HG02610 (cell line): ENCODE measurements at regions not wholly inside any gene's neighbourhood (a gene's known extent, or its start where the extent isn't known, plus 50 kb on each side); places are given as distances from the start of the nearest gene placed in this dataset.

Experiments used
- ATAC-seq: cut with Tn5 transposase; IDR thresholded peaks from one replicate; pipeline ENCODE4 v1.9.1; 2021; ENCODE audit warnings: mild to moderate bottlenecking, moderate library complexity; ENCODE audit not compliant: unreplicated experiment

DNA sequence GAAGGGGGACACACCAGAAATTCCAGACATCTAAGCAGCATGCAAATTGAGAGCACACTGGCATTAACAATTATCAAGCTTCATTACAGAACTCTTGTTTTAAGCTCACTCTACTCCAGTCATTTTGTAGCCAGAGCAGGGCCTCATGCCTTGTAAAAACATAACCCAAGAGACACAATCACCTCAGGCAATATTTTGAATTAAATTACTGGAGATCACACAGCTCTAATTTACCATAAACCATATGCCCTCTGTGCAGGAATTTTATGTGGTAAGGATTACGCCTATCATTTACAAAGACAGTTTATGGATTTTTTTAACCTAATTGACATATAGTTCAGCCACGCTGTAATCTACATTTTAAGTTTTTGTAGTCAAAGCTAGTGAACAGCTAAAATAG, 414.1 kb upstream of the DDI1 start:
- ATAC-seq = no peak

DNA sequence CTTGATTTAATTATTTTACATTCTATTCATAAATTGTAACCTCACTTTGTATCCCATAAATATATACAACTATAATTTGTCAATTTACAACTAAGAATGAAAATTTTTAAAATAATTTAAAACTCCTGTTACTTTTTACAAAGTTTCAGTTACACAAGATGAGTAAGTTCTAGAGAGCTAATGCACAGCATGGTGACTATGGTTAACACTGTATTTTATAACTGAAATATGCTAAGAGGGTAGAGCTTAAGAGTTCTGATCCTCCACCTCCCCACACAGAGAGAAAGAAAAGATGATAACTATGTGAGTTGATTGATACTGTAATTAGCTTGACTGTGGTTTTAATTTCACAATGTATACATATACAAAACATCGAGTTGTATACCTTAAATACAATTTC, 412.5 kb upstream of the DDI1 start:
- ATAC-seq = peak; percentile 69

DNA sequence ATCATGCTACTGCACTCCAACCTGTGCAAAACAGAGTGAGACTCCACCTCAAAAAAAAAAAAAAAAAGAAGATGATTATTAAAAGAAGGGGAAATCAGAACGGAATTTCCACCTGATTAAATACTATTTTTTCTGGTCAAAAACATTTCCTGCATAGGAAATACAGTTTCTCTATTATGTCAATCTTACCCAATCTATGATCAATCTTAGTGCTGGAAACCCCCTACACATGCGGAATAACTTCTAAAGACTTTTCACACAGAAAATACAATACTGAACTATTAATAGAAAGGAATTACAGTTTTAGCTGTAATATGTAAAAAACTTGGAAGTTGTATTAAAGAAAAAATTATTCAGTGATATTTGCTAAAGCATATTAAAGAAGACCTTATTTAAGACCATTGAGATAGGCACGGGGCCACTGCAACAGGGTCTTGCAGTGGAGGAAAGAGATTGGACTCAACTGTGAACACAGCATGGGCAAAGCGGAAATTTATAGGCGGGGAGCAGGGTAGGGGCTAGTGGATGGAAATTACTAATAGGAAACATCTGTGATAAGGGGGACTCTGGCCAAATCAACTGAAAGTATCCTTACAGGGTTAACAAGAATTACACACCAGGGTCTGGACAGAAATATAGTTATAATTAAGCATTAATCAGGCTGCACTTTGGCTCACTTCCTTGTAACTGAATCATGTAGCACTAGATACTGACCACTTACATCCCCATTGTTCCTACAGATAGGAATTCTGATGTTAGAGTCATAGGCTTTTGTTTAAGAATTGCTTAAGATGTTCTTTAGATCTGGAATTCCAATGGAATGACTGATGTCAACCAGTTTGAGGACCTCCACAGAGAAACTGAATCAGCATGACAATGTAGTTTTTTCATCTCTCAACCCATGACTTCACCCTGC, 411.5 kb upstream of the DDI1 start:
- ATAC-seq = no peak

DNA sequence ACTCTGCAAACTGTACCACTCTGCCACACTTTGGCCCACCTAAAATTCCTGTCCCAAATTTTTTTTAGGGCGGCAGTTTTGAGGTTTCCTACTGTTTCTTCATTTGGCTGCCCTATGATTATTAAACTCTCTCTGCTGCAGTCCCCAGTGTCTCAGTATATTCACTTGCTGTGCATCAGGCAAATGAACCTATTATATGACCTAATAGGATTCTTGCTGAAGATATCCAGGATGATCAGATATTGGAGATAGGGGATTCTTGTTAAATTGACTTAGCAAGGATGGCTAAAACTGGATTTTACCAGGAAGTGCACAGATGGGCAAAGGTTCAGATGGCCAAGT, 410.8 kb upstream of the DDI1 start:
- no peak for ATAC-seq

DNA sequence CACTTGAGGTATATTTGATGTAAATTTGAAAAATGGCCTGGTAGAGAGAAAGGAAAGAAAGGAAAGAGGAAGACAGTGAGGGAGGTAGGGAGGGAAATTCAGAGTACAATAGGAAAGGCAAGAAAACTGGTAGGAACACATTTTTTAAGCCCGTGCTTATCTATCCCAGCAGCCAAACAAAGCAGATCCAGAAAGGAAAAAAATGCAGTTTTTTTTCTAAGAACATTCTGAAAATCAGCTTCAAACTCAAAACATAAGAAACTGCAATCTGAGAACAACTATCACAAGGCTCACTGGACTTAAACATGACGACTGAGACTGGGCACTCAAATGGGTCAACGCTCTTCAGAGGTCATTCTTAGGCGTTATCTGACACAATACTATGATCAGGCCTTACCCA, 408.3 kb upstream of the DDI1 start:
- ATAC-seq = no peak

DNA sequence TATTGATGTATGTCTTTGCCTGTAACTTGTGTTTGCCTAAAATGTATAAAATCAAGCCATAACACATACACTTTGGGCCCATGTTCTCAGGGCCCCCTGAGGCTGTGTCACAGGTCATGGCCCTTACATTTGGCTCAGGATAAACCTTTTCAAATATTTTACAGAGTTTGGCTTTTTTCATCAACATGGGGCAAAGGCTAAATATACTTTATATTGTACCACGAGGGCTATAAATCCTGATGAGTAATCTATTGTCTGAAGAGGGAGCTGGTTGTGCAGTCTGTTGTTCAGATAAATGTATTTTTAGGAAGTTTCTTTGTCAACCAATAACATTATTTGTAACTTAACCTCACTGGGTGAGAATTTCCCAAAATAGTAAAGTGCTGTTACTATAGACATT, 404.6 kb upstream of the DDI1 start:
- no peak for ATAC-seq

DNA sequence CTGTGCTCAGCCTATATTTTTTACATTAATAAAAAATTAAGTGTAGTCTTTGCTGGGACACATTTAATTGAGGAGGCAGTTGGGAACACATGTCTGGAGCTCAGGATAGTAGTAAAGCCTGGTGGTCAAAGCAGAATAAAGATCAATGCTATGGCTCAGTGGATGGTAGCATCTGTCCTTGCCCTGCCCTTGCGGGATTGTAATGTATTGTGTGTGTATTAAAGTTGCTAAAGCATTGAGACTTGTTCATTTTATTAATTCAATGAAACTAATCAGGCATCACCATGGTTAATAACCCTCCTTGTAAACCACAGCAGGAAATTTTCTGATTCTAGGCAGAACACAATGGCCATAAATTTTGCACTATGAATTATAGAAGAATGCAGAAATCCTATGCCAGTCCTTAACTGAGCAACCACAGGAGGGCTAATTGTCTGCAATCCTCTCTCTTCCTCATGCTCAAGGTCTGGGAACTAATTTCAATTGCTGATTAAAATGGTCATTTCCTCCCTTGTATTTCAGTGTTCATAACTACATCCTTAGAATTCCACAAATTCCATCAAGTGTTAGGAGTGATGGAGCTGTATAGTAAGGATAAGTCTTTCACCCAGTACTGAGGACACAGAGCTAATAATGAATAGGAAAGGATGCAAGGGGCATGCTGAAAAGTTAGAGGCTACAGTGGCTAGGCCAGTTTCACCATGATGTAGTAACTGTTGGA, 403.2 kb upstream of the DDI1 start:
- ATAC-seq = no peak

DNA sequence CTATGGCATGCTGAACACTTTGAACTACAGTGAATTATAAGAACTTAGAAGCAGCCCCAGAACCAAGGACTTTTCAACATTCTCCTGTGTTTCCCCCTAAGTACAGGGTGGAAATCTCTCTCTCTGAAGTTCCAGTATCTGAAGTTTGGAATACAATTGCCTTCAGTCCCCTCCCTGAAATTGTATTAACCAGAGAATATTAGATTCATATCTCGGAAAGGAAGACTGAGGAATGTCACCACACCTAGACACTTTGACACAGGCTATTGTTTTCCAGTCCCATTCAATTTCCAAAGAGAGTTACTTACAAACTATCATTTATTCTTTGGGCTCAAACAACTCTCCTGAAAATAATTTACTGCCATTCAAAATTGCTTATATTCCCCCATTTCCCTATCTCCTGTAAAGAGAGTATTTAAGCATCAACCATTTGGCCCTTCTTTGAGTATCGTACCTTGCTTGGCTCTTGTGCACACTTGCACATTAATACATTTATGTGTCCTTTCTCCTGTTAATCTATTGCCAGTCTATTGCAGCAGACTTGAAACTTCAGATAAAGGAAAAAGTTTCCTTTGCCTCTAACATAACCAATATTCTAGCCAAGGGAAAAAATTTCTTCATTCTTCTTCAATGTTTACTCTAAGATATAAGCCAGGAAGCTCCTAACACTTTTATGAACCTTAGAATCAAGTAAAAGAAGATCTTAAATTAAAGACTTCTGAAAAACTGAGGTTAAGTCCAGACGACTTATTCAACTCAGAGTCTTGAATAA, 402.4 kb upstream of the DDI1 start:
- no peak for ATAC-seq

DNA sequence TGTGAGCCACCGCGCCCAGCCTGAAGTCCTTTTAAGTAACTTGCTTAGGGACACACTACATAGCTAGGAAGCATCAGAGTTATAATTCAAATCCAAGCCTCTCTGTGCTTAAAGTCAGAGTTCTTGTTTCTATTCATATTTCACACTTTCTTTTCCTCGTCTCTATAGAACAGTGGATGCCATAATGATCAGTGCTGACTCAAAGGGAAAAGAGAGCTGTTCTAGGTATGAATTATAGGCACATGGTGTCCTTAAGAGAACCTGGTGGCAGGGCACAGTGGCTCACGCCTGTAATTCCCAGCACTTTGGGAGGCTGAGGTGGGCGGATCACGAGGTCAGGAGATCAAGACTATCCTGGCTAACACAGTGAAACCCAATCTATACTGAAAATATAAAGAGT, 400.2 kb upstream of the DDI1 start:
- ATAC-seq = no peak

DNA sequence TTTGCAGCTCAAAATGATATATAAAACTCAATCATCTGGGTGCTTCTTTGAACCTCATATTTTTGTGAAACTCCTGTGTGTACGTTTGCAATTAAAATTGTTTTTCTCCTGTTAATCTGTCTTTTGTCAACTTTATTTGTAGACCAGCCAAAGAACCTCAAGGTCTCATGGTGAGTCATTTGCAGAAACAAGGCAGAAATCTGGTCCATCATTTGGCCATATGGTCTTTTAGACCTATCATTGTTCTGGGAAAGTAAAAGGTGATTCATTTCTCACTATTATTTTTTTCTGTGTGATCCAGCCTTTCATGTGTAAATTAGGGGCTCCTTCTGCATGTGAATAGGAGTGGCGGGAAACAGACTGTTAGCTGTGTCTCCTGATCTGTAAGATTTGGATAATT, 399.1 kb upstream of the DDI1 start:
- ATAC-seq = no peak

DNA sequence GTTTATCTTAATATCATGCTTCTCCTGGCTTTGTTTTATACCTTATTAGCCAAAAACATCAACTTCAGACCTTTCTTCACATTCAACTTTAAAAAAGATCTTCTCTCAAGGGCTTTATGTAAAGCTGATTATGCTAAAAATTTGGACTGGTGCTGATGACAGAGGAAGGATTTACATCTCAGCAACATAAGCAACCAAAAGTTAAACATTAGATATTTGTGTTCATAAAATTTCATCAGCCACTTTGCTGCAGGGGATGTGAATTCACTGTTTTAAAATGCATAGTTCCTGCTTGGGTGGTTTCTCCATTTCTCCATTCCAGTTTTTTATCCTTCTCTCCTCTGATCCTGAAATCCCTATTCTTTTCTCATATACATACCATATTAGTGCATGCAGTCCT, 398.6 kb upstream of the DDI1 start:
- ATAC-seq = no peak

DNA sequence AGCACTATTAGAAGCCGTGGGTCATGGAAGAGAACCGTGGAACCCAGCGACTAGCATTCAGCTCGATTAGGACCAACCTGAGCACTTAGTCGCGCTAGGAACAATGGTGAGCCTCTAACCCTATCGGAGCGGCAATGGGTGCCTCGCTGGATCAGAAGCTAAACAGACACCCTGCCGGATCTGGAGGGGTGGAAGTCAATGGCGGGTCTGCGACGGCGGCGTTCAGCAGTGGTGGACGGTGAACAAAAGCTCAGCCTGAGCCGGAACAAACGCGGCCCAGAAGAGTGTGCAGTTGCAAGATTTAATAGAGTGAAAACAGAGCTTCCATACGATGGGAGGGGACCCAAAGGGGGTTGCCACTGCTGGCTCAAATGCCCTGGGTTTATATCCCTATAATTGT, 391.8 kb upstream of the DDI1 start:
- no peak for ATAC-seq

DNA sequence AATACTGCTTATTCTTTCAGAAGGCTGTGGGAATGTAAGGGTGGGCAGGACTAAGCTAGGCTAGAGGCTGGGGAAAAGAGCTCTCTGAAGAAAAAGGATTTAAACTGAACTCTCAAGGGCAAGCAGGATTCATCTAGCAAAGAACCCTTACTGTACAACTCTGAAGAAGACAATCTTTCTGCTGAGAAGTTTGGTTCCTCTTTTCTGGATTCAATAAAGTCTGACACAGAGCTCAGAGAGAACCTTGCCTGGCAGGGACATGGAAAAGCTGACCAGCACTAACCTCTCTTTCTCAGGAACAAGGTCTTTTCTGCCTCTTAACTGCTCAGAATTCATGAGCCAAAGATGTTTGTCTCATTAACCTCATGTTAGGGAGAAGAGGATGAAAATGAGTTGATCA, 388.4 kb upstream of the DDI1 start:
- ATAC-seq = no peak

DNA sequence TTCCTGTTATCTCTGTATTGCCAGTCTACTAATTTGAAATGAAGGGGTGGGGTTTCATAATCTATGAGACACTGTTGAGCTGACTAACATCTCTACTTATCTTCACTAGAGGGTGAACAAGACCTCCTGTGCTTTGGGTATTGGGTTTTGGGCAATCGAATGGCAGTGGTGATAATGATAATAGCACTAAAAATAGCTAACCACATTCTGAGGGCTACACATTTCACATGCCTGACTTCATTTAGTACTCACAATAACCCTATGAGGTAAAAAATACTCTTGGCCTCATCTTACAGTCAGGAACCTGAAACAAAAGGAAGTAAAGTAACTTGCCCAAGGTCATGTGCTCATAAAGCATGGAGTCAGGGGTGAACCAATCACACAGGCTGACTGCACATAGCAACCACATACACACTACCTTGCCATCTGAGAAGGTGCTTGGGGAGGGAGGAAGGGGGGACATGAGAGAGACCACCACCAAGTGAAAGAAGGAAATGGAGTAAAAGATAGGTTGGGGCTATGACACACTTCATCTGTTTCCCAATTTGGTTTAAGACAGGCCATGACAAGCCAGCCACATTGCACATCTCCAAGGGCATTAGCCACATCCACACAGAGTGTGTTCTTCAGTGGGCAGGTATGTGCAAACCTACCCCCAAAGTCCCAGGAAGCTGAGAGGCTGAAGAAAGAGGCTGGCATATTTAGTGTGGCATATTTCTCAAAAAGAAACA, 387.6 kb upstream of the DDI1 start:
- ATAC-seq = peak; percentile 59

DNA sequence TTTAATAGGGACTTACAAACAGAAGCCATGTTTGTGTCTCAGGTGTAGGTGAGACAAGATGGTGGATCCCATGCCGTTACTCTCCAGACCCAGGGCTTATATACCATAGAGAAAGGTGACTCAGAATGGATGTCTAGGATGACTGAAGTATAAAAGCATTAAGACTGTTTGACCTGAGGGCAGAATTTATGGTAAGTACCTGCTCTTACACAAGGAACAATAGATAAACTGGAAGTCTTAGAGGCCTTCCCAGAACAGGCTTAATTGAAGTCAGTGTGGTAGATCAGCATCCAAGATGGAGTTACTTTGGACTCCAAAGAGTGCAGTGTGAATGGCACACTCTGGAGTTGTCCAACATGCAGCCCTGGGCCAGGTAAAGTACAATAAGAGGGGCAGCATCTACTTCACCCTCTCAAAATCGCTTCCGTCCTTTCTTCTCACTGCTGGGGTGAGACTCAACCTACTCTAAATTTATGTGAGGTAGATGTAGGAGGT, 387.0 kb upstream of the DDI1 start:
- no peak for ATAC-seq

DNA sequence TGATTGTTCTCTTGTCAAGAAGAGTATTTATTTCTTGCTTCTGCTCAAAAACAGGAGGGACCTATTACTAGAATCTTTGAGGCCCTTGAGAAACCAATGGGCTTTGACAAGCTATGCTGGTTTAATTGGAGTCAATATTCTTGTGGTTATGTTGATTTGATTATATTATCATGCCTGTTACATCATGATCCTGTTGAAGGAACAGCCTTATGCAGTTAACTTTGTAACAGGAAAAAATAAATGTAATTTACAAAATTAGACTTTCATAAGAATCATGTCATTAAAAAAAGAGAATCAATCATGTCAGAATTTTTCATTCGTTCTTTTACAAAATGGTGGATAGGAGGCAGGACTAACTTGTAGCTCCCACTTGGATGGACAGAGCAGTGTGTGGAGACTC, 386.1 kb upstream of the DDI1 start:
- no peak for ATAC-seq

DNA sequence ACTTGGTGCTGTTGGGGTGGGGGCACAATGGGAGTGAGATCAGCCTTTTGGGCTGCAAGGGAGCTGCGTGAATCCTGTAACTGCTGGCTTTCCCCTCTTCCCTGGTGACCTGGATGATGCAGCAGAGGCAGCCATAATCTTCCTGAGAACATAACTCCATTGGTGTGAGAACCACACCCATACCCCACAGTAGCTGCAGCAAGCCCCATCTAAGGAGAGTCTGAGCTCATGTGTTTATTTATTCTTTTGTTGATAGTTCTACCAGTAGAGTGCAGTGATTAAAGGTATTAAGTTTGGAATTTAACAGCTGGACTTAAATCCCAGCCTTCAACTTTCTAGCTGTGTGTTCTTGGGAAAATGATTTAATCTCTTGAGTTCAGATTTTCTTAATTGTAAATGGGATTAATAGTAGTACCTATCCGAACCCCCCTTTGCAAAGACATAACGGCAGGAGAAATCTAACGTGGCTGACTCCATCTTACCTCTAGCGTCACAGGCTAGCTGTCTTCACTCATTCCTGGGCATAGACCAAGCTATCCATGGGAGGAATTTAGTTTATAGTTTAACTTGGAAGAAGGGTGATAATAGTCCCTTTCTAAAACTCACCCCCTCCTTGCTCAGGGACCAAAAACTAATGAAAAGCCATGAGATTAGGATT, 385.0 kb upstream of the DDI1 start:
- no peak for ATAC-seq

DNA sequence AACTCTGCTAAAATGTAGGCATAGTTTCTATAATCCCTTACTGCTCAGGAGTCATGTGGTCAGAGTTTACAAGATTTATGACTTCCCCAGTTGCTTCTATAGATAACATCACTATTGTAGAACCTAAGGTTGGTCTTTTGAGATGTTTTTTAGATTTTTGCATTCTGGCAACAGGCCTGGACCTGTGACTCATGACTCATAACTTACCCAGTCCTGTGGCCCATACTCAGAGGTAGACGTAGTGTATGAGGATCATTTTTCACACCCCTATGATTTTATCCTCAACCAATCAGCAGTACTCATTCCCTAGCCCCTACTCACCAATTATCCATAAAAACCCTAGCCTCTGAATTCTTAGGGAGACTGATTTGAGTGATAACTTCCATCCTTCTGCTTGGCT, 384.4 kb upstream of the DDI1 start:
- no peak for ATAC-seq

DNA sequence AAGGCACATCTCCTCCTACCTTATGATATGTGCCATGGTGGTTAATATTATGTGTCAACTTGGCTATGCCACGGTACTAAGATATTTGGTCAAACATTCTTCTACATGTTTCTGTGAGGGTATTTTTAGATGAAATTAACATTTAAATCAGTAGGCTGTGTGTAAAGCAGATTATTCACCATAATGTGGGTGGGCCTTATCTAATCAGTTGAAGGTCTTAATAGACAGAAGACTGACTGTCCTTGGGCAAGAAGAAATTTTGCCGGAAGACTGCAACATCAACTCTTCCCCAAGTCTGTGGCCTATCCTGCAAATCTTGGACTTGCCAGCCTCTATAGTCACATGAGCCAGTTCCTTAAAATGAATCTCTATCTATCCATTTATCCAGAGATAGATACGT, 380.1 kb upstream of the DDI1 start:
- no peak for ATAC-seq

DNA sequence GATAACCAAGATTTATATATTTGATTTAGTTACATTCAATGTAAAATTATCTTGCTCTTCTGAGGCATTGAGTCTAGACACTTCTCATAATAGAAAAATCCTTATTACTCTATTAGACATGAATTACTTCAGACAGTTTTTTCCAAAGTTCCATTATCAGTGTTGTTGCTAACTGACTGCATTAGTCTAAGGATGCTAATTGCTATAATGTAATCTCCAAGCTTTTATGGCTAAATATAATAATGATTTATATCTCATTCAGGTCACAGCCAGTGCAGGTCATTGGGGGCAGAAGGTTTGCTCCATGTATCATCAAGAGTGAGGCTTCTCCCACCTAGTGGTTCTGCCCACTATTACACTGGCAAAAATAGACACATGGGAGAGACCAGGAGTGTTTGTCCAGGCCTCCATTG, 377.2 kb upstream of the DDI1 start:
- no peak for ATAC-seq
